A549 (cell line): ENCODE measurements at regions not wholly inside any gene's neighbourhood (a gene's known extent, or its start where the extent isn't known, plus 50 kb on each side); places are given as distances from the start of the nearest gene placed in this dataset.

Source experiments
- ATAC-seq, 2 experiments: fragments of 200-7000 bp in 1 of 2; fragments of >200 bp in 1 of 2; cut with Nextera tagmentation in 1 of 2; cut with Tn5 transposase in 1 of 2; 3 replicates each; pipeline versions ENCODE4 v1.8.0 to v1.9.1; 2018 to 2020; ENCODE audit warnings: mild to moderate bottlenecking in 1 of 2, moderate library complexity in 1 of 2
- CTCF ChIA-PET: fragments of 300-600 bp; sonication (Branson Sonifier 250); formaldehyde crosslinking; extraction: SDS; loops from one replicate; lab custom pipeline; 2021; ENCODE audit warnings: antibody characterized with exemption, inconsistent platforms; lab: Yijun Ruan, JAX
- POLR2A ChIA-PET: fragments of 350-600 bp; formaldehyde crosslinking; extraction: SDS; loops from one replicate; lab custom pipeline; 2021; ENCODE audit warnings: antibody characterized with exemption, inconsistent platforms; lab: Yijun Ruan, JAX
- DNase-seq, 2 experiments: peaks; one replicate each; pipeline versions ENCODE4 v3.0.0 to v3.0.0-alpha.2; 2011 to 2016; ENCODE audit warnings: low read depth in 1 of 2, low spot score in 1 of 2
- FAIRE-seq: peaks from 2 replicates; lab custom pipeline; 2011; peaks lifted over from hg19 to GRCh38; lab: Jason Lieb, UNC
- H3K27ac ChIP-seq, 2 experiments: fragments of >200 bp; sonication (Bioruptor Twin); formaldehyde crosslinking; 3 replicates each; pipeline ENCODE4 v1.5.1; 2016 to 2017
- H3K4me1 ChIP-seq: fragments of >200 bp; sonication (Bioruptor Twin); formaldehyde crosslinking; 3 replicates; pipeline ENCODE4 v1.6.1; 2016
- H3K4me2 ChIP-seq: fragments of >200 bp; sonication (Bioruptor Twin); formaldehyde crosslinking; 3 replicates; pipeline ENCODE4 v1.6.1; 2016
- H3K4me3 ChIP-seq: fragments of >200 bp; sonication (Bioruptor Twin); formaldehyde crosslinking; 3 replicates; pipeline ENCODE4 v1.5.1; 2016
- H3K9me3 ChIP-seq: fragments of >200 bp; sonication (Bioruptor Twin); formaldehyde crosslinking; 3 replicates; pipeline ENCODE4 v1.6.1; 2016
- ATOH8 ChIP-seq: fragments of 250-450 bp; sonication (Bioruptor Pico); IDR thresholded peaks from 2 replicates; pipeline ENCODE4 v1.5.0; 2020; ENCODE audit warnings: low read depth, mild to moderate bottlenecking, moderate library complexity
- BCL3 ChIP-seq: fragments of >200 bp; sonication (Bioruptor Twin); formaldehyde crosslinking; IDR thresholded peaks from 3 replicates; pipeline ENCODE4 v1.6.1; 2016
- EHF ChIP-seq: fragments of 250-450 bp; sonication (Bioruptor Pico); IDR thresholded peaks from 2 replicates; pipeline ENCODE4 v1.5.0; 2020; ENCODE audit warnings: mild to moderate bottlenecking
- ELK1 ChIP-seq: fragments of 150-350 bp; IDR thresholded peaks from 2 replicates; pipeline ENCODE4 v1.6.1; 2014; ENCODE audit warnings: low read depth, mild to moderate bottlenecking, low read length
- FOSL2 ChIP-seq, 2 experiments: fragments of 450-650 bp in 1 of 2; fragments of >200 bp in 1 of 2; sonication (Bioruptor Twin) in 1 of 2; formaldehyde crosslinking; IDR thresholded peaks; 2 replicates each; pipeline versions ENCODE4 v1.5.0 to v1.6.1; 2016 to 2020; ENCODE audit warnings: mild to moderate bottlenecking in 1 of 2, moderate library complexity in 1 of 2
- FOXS1 ChIP-seq: fragments of 250-450 bp; sonication (Bioruptor Pico); IDR thresholded peaks from 2 replicates; pipeline ENCODE4 v1.5.0; 2020; ENCODE audit warnings: mild to moderate bottlenecking, moderate library complexity
- GATA3 ChIP-seq: IDR thresholded peaks from 2 replicates; pipeline ENCODE4 v1.6.1; 2012; ENCODE audit warnings: borderline replicate concordance
- HDAC2 ChIP-seq: fragments of 200-600 bp; sonication (generic); IDR thresholded peaks from 2 replicates; pipeline ENCODE4 v1.6.1; 2016
- HMGXB4 ChIP-seq: fragments of 250-450 bp; sonication (Bioruptor Pico); IDR thresholded peaks from 2 replicates; pipeline ENCODE4 v1.5.0; 2021; ENCODE audit warnings: mild to moderate bottlenecking, moderate library complexity, borderline replicate concordance
- HOXB5 ChIP-seq: fragments of 250-450 bp; sonication (Bioruptor Pico); IDR thresholded peaks from 2 replicates; pipeline ENCODE4 v1.5.0; 2020; ENCODE audit warnings: mild to moderate bottlenecking, moderate library complexity
- MAX ChIP-seq: IDR thresholded peaks from 2 replicates; pipeline ENCODE4 v1.6.1; 2012
- PBX3 ChIP-seq: IDR thresholded peaks from 2 replicates; pipeline ENCODE4 v1.6.1; 2012
- PHF8 ChIP-seq: fragments of 200-600 bp; sonication (generic); IDR thresholded peaks from 2 replicates; pipeline ENCODE4 v1.6.1; 2016; ENCODE audit warnings: low read depth, mild to moderate bottlenecking, antibody characterized with exemption, moderate library complexity, borderline replicate concordance
- RFX5 ChIP-seq: fragments of 450-650 bp; IDR thresholded peaks from 2 replicates; pipeline ENCODE4 v1.7.1; 2014; ENCODE audit warnings: antibody characterized with exemption, mild to moderate bottlenecking, moderate library complexity
- SMC3 ChIP-seq: fragments of >200 bp; sonication (Bioruptor Twin); formaldehyde crosslinking; IDR thresholded peaks from 3 replicates; pipeline ENCODE4 v1.6.1; 2018; ENCODE audit warnings: inconsistent platforms
- SREBF2 ChIP-seq: fragments of 450-650 bp; IDR thresholded peaks from 2 replicates; pipeline ENCODE4 v1.6.1; 2014; ENCODE audit warnings: mild to moderate bottlenecking, moderate library complexity
- TFCP2L1 ChIP-seq: fragments of 250-450 bp; sonication (Bioruptor Pico); IDR thresholded peaks from 2 replicates; pipeline ENCODE4 v1.5.0; 2021; ENCODE audit warnings: mild to moderate bottlenecking
- WGBS: methylation state at CpG from one replicate; pipeline ENCODE4 v1.1.6; 2017; ENCODE audit errors: missing lambda C conversion rate; 5-methylcytosine and 5-hydroxymethylcytosine counted together

GRCh38 chr18:40695526-40695925 lies 1259.5 kb upstream of the PIK3C3 start:
- CTCF ChIA-PET = interaction anchor here (0.7 kb wide), 1 partner anchor 40 kb away, joined by 3 read pairs; no protein-coding TSS in a partner anchor
- no peak for ATAC-seq
- POLR2A ChIA-PET = no interaction called here
- Histone ChIP-seq H3K9me3 (no peaks in the 10 kb centered on the region), H3K4me2 (no peak overlapping the region), H3K27ac (no peak overlapping the region)
- DNase-seq = no peak
- WGBS = 20% methylated on average over 1 of the region's 1 CpG
- FAIRE-seq = no peak
- TF ChIP-seq PBX3 (no peak), BCL3 (no peak), FOSL2 (IDR thresholded peaks at IDR 0.05) (no peak), FOSL2 (CRISPR knock-in tag; IDR thresholded peaks at IDR 0.05) (no peak), ELK1 (no peak), EHF (no peak), MAX (no peak)
- TF ChIP-seq, all 56 proteins: peak for 0
- no peak overlapping the region for H3K4me3 ChIP-seq
- no peaks in the 10 kb centered on the region for H3K4me1 ChIP-seq

- no peak for ATAC-seq
- TF ChIP-seq FOXS1 (CRISPR knock-in tag) (no peak), RFX5 (no peak), HOXB5 (no peak), HDAC2 (no peak), TFCP2L1 (CRISPR knock-in tag) (no peak), SMC3 (no peak)
- ChIA-PET CTCF (no interaction called here), POLR2A (no interaction called here)
- Histone ChIP-seq H3K27ac (no peak overlapping the region), H3K4me3 (no peak overlapping the region), H3K4me1 (no peaks in the 10 kb centered on the region), H3K9me3 (no peaks in the 10 kb centered on the region), H3K4me2 (no peak overlapping the region)
- no peak for FAIRE-seq
- no peak for DNase-seq
- WGBS = 0% methylated on average over 3 of the region's 3 CpGs
Measured at GRCh38 chr18:40692871-40693270, 1262.2 kb upstream of the PIK3C3 start.

- ChIA-PET CTCF (interaction anchor here (0.7 kb wide), 1 partner anchor 301 kb away, joined by 3 read pairs; no protein-coding TSS in a partner anchor), POLR2A (no interaction called here)
- DNase-seq = no peak
- no peak overlapping the region for H3K4me3 ChIP-seq
- H3K4me2 ChIP-seq = no peak overlapping the region
- H3K4me1 ChIP-seq = no peaks in the 10 kb centered on the region
- H3K27ac ChIP-seq = no peak overlapping the region
- WGBS = 0% methylated on average over 2 of the region's 2 CpGs
- H3K9me3 ChIP-seq = no peaks in the 10 kb centered on the region
- ATAC-seq = no peak
- no peak for FAIRE-seq
- TF ChIP-seq GATA3 (no peak), HDAC2 (no peak), SREBF2 (no peak), ATOH8 (CRISPR knock-in tag) (no peak), HMGXB4 (CRISPR knock-in tag) (no peak), PHF8 (no peak), MAX (no peak)
Measured at GRCh38 chr18:40690062-40690461, 1265.0 kb upstream of the PIK3C3 start.
